ENCODE measurements at regions not wholly inside any gene's neighbourhood (a gene's known extent, or its start where the extent isn't known, plus 50 kb on each side); places are given as distances from the start of the nearest gene placed in this dataset.
"Not testable (repeated sequence)": the region's sequence is repeated elsewhere in the genome, so short reads cannot be mapped to it uniquely, and the experiment has no call there.

DNA sequence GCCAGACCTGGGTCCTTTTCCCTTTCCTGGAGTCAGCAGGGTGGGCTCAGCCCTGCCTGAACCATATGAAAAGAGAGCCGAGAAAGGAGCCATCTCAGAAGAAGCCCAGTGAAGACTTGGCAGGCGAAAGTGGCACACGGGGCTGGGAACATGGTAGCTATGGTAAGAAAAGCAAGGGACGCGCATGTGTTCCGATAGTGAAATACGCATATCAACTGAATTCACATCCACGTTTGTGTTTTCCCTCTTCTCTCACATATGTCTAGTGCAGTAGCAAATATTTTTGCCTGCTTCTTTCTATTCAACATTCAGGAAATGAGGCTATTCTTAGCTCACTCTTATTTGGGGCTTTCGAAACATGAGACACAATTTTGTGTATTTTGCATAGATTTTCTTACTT lies 54.1 kb upstream of the PEG3 start:
- no peak for DNase-seq (ENCODE audit: low read depth)

DNA sequence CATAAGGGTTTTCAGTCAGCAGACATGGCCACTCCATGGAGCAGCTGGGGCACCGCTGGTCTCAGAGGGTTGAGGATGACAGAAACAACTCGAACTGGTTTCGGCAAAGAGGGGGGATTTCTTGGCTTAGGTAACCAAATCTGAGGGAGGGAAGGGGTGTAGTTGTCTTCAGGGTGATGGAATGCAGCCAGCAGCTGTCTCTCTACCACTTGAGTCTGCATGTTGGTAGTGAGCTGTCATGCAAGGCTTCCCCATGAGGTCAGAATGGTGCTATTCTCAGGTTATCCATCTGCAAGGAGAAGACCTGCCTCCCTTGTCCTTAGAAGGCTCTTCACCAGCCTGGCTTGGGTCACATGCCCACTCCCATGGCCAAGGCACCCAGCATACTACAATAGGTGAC lies 55.6 kb upstream of the PEG3 start:
- DNase-seq (ENCODE audit: low read depth), result no peak

DNA sequence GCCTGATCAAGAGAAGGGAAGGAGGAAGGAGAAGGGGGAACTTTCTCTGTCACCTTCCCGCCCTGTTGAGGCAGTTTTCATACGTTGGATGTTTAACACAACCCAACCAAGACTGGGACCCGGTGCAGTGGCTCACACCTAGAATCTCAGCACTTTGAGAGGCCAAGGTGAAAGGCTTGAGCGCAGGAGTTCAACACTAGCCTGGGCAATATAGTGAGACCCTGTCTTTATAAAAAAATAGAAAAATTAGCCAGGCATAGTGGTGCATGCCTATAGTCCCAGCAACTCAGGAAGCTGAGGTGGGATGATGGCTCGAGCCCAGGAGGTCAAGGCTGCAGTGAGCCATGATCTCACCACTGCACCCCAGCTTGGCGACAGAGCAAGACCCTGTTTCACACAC lies 59.4 kb upstream of the PEG3 start:
- DNase-seq (ENCODE audit: low read depth), result no peak

DNA sequence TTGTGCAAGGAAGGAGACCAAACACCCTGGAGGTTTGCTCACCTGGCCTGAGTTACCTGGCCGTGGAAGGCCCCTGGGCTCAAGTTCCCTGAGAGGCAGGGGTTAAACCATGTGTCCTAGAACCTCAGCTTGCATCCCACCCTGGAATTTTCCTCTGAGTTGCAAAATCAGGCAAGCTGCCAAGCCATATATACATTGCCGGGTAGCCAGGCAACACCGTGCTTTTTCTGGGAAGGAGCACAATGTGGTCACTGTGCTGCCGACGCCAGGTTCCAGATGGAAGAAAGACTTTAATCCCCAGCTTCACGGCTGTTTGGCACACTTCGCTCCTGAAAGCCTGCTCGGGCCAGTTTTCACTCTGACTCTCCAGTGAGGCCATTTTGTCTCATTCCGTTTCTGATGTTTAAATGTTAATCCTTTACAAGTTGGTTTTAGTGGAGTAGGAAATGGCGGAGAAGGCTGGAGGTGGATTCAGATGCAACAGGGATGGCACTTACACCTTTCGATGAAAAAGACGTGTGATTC lies 60.1 kb upstream of the PEG3 start:
- peak; percentile 3 for DNase-seq (ENCODE audit: low read depth)

DNA sequence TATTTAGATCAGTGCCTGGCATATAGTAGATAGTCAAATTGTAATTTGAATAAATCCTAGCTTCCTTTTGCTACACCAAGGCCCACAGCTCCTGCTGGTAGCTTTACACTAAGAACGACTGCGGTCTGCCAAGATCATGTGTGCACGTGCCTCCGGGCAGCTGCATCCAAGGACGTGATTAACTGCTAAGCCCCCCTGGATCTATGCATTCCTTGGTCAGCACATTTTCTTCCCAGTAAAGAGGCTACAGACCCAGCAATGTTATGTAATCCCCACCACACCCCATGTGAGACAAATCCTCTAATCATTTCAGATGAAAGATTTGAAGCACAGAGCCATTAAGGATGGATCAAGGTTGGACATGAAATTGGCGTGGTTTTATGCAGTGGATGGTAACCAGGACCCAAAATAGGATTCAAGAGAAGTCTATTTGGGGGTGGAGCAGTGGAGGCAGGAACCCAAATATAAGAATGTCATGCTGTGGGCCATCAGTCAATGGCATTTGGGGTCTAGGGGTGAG lies 65.2 kb upstream of the PEG3 start:
- no peak for DNase-seq (ENCODE audit: low read depth)

DNA sequence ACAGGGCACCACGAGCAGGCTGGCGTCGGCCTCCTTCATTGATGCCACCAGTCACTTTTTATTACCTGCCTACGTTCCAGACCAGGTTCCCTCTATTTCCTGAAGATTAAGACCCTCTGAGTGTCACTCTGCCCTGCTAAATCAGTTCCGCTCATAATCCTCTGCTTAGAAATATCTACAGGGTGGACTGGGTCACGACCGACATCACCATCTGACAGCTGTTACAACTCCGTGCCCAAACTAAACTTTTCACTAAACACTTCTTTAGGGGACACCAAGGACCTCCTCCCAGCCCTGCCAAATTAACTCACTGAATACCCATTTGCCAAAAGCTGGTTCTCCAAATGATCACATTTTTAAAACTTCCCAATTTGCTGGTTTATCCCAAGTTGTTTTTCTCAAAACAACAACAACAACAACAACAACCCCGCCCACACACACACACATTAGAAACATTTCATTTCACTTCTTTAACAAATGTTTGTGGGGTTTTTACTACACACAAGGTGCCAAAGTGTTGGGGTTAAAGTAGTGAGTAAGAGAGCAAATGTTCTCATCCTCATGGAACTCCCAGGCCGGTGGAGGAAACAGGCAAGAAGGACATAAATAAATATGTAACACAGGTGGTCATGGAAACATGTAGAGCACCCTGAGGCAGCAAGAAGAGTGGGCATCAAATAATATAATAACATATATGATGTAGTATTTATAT lies 72.0 kb upstream of the PEG3 start:
- no peak for DNase-seq (ENCODE audit: low read depth)

DNA sequence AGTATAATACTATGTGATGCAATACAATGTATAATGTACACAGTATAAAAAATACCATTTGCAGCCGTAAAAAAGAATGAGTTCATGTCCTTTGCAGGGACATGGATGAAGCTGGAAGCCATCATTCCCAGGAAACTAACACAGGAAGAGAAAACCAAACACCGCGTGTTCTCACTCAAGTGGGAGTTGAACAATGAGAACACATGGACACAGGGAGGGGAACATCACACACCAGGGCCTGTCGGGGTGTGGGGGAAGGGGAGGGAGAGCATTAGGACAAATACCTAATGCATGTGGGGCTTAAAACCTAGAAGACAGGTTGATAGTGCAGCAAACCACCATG lies 72.6 kb upstream of the PEG3 start:
- not testable (repeated sequence) for DNase-seq (ENCODE audit: low read depth)

DNA sequence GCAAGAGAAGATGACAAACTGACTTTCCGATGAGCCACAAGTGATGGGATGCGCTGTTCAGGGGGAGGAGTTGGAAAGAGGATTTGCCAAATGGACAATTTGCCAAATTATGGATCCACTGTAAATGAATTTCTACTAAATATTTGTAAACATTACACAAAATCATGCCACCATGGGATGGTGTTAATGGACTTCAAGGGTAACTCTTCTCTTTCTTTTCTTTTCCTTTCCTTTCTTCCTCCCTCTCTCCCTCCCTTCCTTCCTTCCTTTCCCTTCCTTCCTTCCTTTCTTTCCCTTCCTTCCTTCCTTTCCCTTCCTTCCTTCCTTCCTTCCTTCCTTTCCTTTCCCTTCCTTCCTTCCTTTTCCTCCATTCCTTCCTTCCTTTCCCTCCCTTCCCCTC lies 76.0 kb upstream of the PEG3 start:
- no peak for DNase-seq (ENCODE audit: low read depth)

DNA sequence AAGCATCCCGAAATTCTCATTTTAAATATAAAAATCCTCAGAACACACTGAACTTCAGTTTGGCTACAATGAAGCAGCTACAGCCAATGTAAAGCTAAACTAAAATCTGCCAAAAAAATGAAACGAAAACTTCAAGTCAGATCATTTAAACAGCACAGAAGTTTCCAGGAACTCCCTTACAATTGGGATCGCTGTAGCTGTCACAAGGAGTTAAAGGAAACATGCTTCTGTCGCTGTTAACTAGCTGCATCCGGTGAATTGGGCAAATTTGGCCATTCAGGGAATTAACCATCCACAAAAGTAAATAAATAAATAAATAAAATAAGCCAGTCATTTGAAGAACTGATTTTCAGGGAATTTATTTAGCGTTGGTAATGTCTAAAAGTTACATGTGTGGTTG lies 77.0 kb upstream of the PEG3 start:
- DNase-seq (ENCODE audit: low read depth), result no peak

DNA sequence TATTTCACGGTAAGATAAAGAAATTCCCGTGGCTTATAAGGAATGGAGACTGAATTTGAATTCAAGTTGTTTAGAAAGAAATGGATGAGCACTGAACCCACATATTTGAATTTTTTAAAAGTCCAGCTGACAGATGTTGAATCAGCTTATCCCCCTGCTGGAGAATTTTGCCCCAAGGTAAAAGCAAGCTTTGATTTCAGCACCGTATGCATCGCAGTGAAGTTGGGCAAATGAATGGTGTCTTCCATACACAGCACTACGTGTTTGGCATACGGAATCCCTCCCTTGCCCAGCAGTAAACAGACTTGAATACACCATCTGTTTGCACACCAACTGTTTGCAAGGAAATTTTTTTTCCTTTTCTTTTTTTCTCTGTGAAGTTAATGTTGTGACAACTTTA lies 77.5 kb upstream of the PEG3 start:
- no peak for DNase-seq (ENCODE audit: low read depth)

DNA sequence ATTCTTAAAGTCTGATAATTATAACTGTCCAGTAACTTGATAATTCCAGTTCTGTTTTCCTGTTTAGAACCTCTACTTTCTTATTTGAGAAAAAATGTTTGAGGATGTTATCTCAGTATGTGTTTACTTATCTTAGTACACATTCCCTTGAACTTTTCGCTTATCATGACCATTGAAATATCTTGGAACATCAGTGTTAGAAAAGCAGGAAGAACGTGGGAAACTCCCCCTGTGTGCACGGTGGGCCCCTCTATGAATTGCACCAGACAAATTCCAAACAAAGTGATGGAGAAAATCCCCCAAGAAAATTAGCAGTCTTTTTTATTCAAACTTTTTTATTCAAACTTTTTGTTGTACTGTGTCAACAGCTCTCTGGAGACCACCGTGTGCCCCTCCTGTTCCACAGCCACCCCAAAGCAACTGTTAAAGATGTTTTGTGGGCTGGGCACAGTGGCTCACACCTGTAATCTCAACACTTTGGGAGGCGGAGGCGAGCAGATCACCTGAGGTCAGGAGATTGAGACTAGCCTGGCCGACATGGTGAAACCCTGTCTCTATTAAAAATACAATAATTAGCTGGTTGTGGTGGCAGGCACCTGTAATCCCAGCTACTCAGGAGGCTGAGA lies 78.3 kb upstream of the PEG3 start:
- no peak for DNase-seq (ENCODE audit: low read depth)

DNA sequence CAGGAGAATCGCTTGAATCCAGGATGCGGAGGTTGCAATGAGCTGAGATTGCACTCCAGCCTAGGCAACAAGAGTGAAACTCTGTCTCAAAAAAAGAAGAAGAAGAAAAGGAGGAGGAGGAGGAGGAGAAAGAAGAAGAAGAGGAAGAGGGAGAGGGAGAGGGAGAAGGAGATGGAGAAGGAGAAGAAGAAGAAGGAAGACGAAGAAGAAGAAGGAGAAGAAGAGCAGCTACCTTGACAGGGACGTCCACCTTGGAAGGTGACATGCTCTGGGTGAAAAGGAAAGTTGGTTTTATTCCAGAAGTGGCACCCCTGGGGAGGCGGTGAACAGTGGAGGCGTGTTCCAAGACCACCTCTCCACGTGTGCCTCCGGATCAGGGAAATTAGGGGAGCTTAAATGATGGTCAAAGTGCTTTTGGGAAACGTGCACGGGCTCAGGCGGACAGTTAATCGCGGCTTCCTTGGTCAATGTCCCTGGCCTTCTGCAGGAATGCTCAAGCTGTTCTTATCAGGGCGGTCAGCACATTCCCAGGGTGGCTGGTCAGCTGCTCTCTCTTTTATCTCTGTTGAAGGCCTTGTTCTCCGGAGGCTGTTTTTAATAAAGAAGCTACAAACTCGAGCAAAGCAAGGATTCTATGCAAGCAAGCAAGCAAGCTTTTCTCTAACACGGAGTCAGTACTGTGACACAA lies 78.9 kb upstream of the PEG3 start:
- no peak for DNase-seq (ENCODE audit: low read depth)

DNA sequence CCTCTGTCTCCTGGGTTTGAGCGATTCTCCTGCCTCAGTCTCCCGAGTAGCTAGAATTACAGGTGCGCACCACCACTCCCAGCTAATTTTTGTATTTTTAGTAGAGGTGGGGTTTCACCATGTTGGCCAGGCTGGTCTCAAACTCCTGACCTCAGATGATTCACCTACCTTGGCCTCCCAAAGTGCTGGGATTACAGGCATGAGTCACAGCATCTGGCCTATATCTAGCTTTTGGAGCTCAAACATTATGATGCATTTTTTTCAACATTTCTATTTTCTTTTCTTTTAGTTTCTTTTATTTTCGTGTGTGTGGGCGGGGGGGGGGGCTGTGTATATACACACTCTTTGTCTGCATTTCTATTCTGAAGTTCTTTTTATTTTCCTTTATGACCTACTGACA lies 85.6 kb upstream of the PEG3 start:
- not testable (repeated sequence) for DNase-seq (ENCODE audit: low read depth)

DNA sequence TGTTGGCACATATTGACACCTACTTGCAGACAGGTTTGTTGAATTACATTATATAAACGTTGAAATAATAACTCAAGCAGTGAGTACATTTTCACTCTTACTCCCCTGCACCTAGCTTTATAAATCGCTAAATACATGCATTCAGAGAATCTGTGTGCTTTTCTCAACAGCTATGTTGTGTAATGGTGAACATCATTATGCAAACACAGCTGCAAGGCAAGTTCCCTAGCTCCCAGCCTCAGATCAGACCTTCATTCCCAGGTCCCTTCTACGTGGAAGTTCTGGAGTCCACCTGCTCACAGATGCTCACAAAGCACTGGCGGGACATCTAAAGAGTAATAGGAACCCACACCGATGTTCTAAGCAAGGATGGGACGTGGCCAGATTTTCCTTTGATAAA lies 86.8 kb upstream of the PEG3 start:
- no peak for DNase-seq (ENCODE audit: low read depth)

DNA sequence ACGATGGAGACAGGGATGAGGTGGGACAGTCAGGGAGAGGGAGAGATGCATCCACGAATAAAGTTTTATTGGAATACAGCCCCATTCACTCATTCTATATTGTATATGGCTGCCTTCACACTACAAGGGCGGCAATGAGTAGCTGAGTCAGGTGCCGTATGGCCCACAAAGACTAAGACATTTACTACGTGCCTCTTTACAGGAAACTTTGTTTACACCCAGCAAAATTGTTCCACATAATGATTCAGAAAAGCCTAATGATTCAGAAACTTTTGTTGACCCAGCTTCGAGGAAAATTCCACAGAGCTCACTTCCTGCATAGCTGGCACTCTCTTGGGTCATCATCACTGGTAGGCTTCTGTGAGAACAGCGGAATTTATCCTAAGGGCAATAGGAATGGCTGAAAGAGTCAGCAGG lies 87.3 kb upstream of the PEG3 start:
- no peak for DNase-seq (ENCODE audit: low read depth)

DNA sequence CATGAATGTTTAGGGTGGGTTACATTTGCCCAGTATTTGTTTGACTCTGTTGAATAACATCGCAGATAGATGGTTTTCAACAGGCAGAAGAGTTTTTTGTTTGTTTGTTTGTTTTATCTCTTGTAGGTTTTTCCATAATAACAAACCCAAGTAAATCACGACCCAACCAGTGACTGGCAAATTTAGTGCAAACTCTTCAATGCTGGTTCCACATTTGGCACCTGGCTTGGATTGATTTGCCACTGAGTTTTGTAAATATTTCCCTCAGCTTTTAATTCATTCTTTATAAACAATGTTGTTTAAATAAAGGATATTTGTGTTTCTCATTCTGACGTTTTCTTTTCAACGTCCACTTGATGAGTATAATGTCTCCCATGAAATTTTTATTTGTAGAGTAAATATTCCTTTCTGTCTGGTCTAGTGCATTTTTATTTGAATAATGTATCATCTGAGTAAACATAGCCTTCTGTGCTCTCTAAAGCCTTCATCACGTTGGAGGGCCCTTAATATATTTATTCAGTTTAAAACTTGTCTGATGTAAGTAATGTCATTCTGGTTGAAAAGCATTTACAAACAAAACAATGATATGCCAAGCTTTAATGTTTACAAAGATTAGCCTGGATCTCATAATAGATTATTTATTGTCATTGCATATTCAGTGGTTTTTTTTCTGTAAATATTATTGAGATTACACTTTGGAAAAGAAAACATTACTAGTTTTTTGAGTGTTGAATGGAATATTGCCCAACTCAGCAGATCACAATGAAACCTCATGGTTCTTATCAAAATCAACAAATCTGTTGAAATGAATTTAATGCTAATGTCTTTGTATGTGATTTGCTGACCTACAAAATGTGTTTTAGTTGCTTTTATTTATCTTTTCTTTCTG lies 90.4 kb upstream of the PEG3 start:
- no peak for DNase-seq (ENCODE audit: low read depth)

DNA sequence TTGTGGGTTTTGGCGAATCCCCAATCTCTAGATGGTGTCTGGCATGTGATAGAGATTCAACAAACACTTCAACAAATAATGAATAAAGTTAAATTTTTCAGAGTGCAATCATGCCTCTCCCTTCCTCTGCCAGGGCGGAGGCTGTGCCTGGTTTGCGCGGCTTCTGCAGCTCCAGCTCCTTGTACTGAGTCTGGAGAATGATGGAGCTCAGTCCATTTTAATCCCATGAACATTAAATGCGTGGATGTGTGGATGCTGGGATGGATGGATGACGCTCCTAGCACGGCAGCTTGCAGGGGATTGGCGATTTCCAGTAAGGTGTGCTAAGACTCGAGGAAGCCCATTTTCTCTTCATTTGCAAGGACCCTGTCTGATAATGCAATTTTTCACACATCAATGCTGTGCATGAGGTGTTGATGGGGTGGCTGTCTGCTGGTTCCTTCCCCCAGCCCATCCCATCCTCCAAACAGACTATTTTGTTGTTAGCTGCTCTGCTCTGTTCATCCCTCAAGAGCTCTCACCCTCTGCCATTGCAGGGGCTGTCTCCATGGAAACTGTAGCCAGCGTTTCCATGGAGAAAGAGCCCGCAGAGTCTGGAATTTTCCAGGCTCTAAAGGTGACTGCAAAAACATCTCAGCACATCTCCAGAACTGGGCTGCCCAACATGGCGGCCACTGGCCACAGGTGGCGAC lies 92.6 kb upstream of the PEG3 start:
- DNase-seq (ENCODE audit: low read depth), result no peak

DNA sequence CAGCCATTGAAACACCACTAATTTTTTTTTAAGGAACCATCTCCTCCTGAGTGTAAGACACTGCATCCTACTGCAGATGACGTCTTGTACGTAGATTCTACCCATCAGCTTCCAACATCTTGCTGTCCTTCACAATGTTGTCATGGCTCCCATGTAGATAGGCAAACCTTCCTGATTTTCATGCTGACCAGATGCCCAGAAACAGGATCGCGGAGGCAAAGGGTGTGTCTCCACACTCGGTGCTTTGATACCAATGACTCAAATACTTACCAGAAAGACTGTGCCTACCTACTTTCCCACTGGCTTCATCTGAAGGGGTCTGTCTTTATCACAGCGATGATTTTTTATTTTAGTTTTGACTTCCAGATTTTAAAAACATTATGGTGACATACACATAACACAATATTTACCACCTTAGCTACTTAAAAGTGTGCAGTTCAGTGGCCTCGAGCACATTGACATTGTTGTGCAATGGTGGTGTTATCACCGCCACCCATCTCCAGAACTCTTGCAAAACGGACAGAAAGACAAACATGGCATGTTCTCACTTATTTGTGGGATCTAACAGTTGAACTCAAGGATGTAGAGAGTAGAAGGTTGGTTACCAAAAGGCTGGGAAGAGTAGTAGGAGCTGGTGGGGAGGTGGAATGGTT lies 94.0 kb upstream of the PEG3 start:
- DNase-seq (ENCODE audit: low read depth), result no peak

DNA sequence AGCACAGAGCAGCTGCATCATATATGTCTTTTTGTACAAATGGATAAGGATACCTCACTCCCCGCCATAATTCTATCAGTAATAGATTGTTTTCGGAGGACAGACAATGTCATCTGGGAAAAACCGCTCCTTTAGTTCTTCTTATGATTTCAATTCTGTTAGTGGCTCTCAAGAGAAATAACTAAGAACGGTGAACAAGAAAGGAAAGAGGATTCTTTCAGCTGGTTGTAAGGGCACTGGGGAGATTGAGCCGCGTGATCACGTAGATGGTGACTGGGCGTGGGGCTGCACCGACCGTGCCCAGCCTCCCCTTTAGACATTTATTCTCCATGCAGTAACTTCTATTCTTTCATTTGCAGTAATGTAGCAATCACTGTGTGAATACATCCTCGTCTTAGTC lies 99.4 kb upstream of the PEG3 start:
- DNase-seq (ENCODE audit: low read depth), result no peak

DNA sequence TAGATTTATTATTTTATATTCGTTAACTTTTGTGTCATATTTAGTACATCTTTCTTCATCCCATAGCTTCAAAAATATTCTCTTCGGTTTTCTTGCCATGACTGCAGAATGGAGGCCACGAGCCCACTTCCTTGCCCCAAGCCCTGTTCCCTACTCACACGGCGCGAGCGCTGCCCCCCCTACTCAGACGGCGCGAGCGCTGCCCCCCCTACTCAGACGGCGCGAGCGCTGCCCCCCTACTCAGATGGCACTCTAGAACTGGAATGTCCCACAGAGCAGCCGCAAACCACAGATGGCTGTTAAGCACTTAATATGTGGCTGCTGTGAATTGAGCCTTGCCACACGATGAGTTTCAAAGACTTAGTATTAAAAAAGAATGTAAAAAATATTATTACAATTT lies 102.2 kb upstream of the PEG3 start:
- peak; percentile 7 for DNase-seq (ENCODE audit: low read depth)

DNA sequence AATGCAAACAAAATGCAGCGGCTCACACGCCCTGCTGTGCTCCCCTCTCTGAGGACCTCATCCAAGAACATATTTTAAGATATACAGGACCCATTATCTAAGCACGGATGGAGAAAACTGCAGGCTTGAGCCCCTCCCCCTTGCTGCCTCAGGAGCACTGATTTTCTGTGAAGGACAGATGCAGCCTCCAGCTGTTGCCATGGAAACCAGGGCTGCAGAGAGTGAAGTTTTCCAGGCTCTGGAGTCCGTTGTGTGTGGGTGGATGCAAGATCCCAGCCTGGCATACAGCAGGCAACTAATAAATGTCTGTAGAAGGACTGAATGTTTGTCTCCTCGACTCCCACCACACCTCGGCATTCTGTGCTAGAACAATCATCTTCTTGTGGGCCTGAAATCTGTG lies 105.6 kb upstream of the PEG3 start:
- DNase-seq (ENCODE audit: low read depth), result no peak

Data from iris pigment epithelial cell (primary cell).